ENCODE measurements at regions not wholly inside any gene's neighbourhood (a gene's known extent, or its start where the extent isn't known, plus 50 kb on each side); places are given as distances from the start of the nearest gene placed in this dataset.

GRCh38 chr6:17027441-17027840 lies 74.4 kb upstream of the STMND1 start:
- Histone ChIP-seq H3K9me3 (ENCODE audit: control insufficient read depth, insufficient read depth, low read length) (no peaks in the 10 kb centered on the region; the same call in 1 of the 2 replicates), H3K36me3 (ENCODE audit: control insufficient read depth, insufficient read depth, low read length) (no peaks in the 10 kb centered on the region), H4K20me1 (ENCODE audit: insufficient read depth, low read length) (no peaks in the 10 kb centered on the region), H3K79me1 (ENCODE audit: low read depth in 1 of 2, low read length in 2 of 2) (no peaks in the 10 kb centered on the region), H3K4me2 (ENCODE audit: low read depth, low read length) (no peak overlapping the region), H3K23ac (ENCODE audit: low read depth, low read length) (no peak overlapping the region), H2BK15ac (ENCODE audit: low read depth, low read length) (no peak overlapping the region), H3K4ac (ENCODE audit: low read depth, low read length) (no peak overlapping the region), H2AK5ac (ENCODE audit: low read depth, low read length) (no peak overlapping the region), H3K4me3 (ENCODE audit: insufficient read depth, low read depth, low read length) (no peak overlapping the region), H4K5ac (ENCODE audit: low read depth, low read length) (no peak overlapping the region), H3K9me1 (ENCODE audit: insufficient read depth, low read length) (peaks cover 5% of the 10 kb centered on the region; the same call in 1 of the 2 replicates), H3K9ac (ENCODE audit: low read depth, low read length) (no peak overlapping the region), H4K8ac (ENCODE audit: low read depth in 2 of 2, low read length in 2 of 2) (no peak overlapping the region), H2BK20ac (ENCODE audit: low read depth, low read length) (no peak overlapping the region), H3K27me3 (ENCODE audit: control insufficient read depth, insufficient read depth, low read length) (no peaks in the 10 kb centered on the region), H2AK9ac (replicated peaks; ENCODE audit: low read depth, low read length, poor library complexity) (no peak overlapping the region), H2AFZ (replicated peaks; ENCODE audit: low read length, poor library complexity) (no peak overlapping the region), H3K27ac (ENCODE audit: insufficient read depth, low read length) (no peak overlapping the region), H2BK5ac (ENCODE audit: low read depth, low read length, poor library complexity, severe bottlenecking) (no peak overlapping the region), H3K14ac (replicated peaks; ENCODE audit: low read depth, low read length) (no peak overlapping the region), H3K56ac (ENCODE audit: extremely low read depth, insufficient read depth, low read length) (no peak overlapping the region), H3K18ac (ENCODE audit: low read depth, low read length) (no peak overlapping the region), H4K91ac (ENCODE audit: insufficient read depth, low read depth, low read length) (no peak overlapping the region), H2BK120ac (ENCODE audit: low read depth, low read length) (no peak overlapping the region), H3K4me1 (ENCODE audit: control insufficient read depth, insufficient read depth, low read length) (peaks cover 6% of the 10 kb centered on the region)
- WGBS, 2 experiments (ENCODE audit: extremely low coverage in 2 of 2, insufficient read length in 1 of 2) = 100% methylated on average over 1 of the region's 1 CpG
- ATAC-seq (ENCODE audit: low read depth) (no peak), DNase-seq (no peak)
- TF ChIP-seq MAZ (IDR thresholded peaks at IDR 0.05; ENCODE audit: borderline replicate concordance, low read depth, low read length) = no peak
- no peak for TF ChIP-seq MXI1 (IDR thresholded peaks at IDR 0.05; ENCODE audit: borderline replicate concordance, low read depth, low read length)
- no peak for TF ChIP-seq CTCF (conservative IDR thresholded peaks at IDR 0.05; ENCODE audit: low read depth, low read length)
- no peak for TF ChIP-seq BHLHE40 (IDR thresholded peaks at IDR 0.05; ENCODE audit: low read depth, low read length)
- no peak for TF ChIP-seq RAD21 (IDR thresholded peaks at IDR 0.05; ENCODE audit: low read length)
- in situ Hi-C loops (cut with MboI; ENCODE audit: low sequenced_read_pairs) = no loop called here
- intact Hi-C loops (cut with micrococcal nuclease) = no loop called here
- ChIA-PET POLR2A (ENCODE audit: unreplicated experiment) (no interaction called here), CTCF (no interaction called here)
- no TSS peak for BruUV-seq (replicated peaks)
- dilution Hi-C loops (cut with HindIII; ENCODE audit: low sequenced_read_pairs, unreplicated experiment) = no loop called here
